HK-2 (cell line): ENCODE measurements at regions not wholly inside any gene's neighbourhood (a gene's known extent, or its start where the extent isn't known, plus 50 kb on each side); places are given as distances from the start of the nearest gene placed in this dataset.

Source experiments
- DNase-seq: peaks from one replicate; pipeline ENCODE4 v3.0.0-alpha.2; 2018; ENCODE audit not compliant: unreplicated experiment

- DNase-seq = no peak
Observed at GRCh38 chr21:16357994-16358393, 628.2 kb downstream of the USP25 start.

GRCh38 chr21:16358784-16359183, 629.0 kb downstream of the USP25 start:
- no peak for DNase-seq

- no peak for DNase-seq
Observed at GRCh38 chr21:16363100-16363499, 633.3 kb downstream of the USP25 start.

GRCh38 chr21:16363518-16363917, 633.7 kb downstream of the USP25 start:
- DNase-seq = no peak

GRCh38 chr21:16366207-16366606, 636.4 kb downstream of the USP25 start:
- no peak for DNase-seq

- DNase-seq = no peak
Observed at GRCh38 chr21:16367079-16367478, 637.3 kb downstream of the USP25 start.

GRCh38 chr21:16370186-16370585, 640.4 kb downstream of the USP25 start:
- no peak for DNase-seq

- DNase-seq = no peak
Observed at GRCh38 chr21:16372586-16372985, 642.8 kb downstream of the USP25 start.

- no peak for DNase-seq
Observed at GRCh38 chr21:16376673-16377072, 646.9 kb downstream of the USP25 start.

- DNase-seq = no peak
Observed at GRCh38 chr21:16377120-16377658, 647.4 kb downstream of the USP25 start.

- DNase-seq = no peak
Observed at GRCh38 chr21:16377857-16378256, 648.1 kb downstream of the USP25 start.

GRCh38 chr21:16378525-16378924, 648.7 kb downstream of the USP25 start:
- no peak for DNase-seq

- no peak for DNase-seq
Observed at GRCh38 chr21:16388291-16388690, 658.5 kb downstream of the USP25 start.

GRCh38 chr21:16388911-16389560, 659.3 kb downstream of the USP25 start:
- no peak for DNase-seq

GRCh38 chr21:16389643-16390042, 659.9 kb downstream of the USP25 start:
- DNase-seq = no peak

- no peak for DNase-seq
Observed at GRCh38 chr21:16395285-16395684, 665.5 kb downstream of the USP25 start.

GRCh38 chr21:16402752-16403151, 673.0 kb downstream of the USP25 start:
- DNase-seq = no peak

GRCh38 chr21:16404776-16405175, 675.0 kb downstream of the USP25 start:
- DNase-seq = no peak

GRCh38 chr21:16406355-16406754, 676.6 kb downstream of the USP25 start:
- no peak for DNase-seq

- DNase-seq = no peak
Observed at GRCh38 chr21:16407403-16408240, 677.8 kb downstream of the USP25 start.

GRCh38 chr21:16408280-16408679, 678.5 kb downstream of the USP25 start:
- no peak for DNase-seq

GRCh38 chr21:16409352-16409751, 679.6 kb downstream of the USP25 start:
- DNase-seq = no peak

GRCh38 chr21:16418226-16418625, 688.4 kb downstream of the USP25 start:
- no peak for DNase-seq
